ENCODE measurements at regions not wholly inside any gene's neighbourhood (a gene's known extent, or its start where the extent isn't known, plus 50 kb on each side); places are given as distances from the start of the nearest gene placed in this dataset.

- Histone ChIP-seq H3K79me2 (ENCODE audit: insufficient read depth) (no peaks in the 10 kb centered on the region), H3K4me3 (ENCODE audit: low read depth in 2 of 2, low read length in 1 of 2) (no peak overlapping the region), H4K20me1 (ENCODE audit: insufficient read depth) (no peaks in the 10 kb centered on the region), H3F3A (replicated peaks; ENCODE audit: insufficient read depth) (no peaks in the 10 kb centered on the region), H3K4me2 (no peak overlapping the region), H3K9ac (no peak overlapping the region), H3K36me3 (replicated peaks in 1 of 2; ENCODE audit: control insufficient read depth in 1 of 2, insufficient read depth in 2 of 2, low read length in 1 of 2) (no peaks in the 10 kb centered on the region), H3K4me1 (ENCODE audit: control insufficient read depth in 1 of 2, insufficient read depth in 2 of 2, low read depth in 1 of 2, low read length in 1 of 2) (no peaks in the 10 kb centered on the region), H3K9me3 (no peaks in the 10 kb centered on the region), H3K9me2 (no peaks in the 10 kb centered on the region), H2AFZ (ENCODE audit: low read depth) (no peak overlapping the region), H3K27ac (ENCODE audit: low read depth in 2 of 2, low read length in 1 of 2) (no peak overlapping the region), H3K27me3 (ENCODE audit: insufficient read depth) (no peaks in the 10 kb centered on the region)
- CTCF ChIA-PET = no interaction called here
- no peak for DNase-seq
- POLR2A ChIA-PET = no interaction called here
- TF ChIP-seq EP300 (IDR thresholded peaks at IDR 0.05; ENCODE audit: borderline replicate concordance in 1 of 2, low read depth in 1 of 2, low read length in 1 of 2) (no peak), FOSL2 (IDR thresholded peaks at IDR 0.05; ENCODE audit: borderline replicate concordance, low read depth) (no peak), RAD21 (IDR thresholded peaks at IDR 0.05; ENCODE audit: low read length) (no peak), SIN3A (IDR thresholded peaks at IDR 0.05; ENCODE audit: borderline replicate concordance, low read depth, low read length) (no peak), YY1 (IDR thresholded peaks at IDR 0.05; ENCODE audit: low read depth) (no peak), SMC3 (IDR thresholded peaks at IDR 0.05; ENCODE audit: low read depth, low read length) (no peak), POLR2AphosphoS5 (IDR thresholded peaks at IDR 0.05; ENCODE audit: low read depth, low read length) (no peak)
- 75% methylated on average over 8 of the region's 8 CpGs for WGBS (ENCODE audit: low lambda C conversion rate)
Observed at GRCh38 chr14:100965296-100965695, 61.8 kb upstream of the RTL1 start.

- Histone ChIP-seq H3K4me2 (no peak overlapping the region), H3K27ac (ENCODE audit: low read depth in 2 of 2, low read length in 1 of 2) (no peak overlapping the region), H4K20me1 (ENCODE audit: insufficient read depth) (no peaks in the 10 kb centered on the region), H3K27me3 (ENCODE audit: insufficient read depth) (no peaks in the 10 kb centered on the region), H3K9ac (no peak overlapping the region), H3K79me2 (ENCODE audit: insufficient read depth) (no peaks in the 10 kb centered on the region), H2AFZ (ENCODE audit: low read depth) (no peak overlapping the region), H3K9me3 (no peaks in the 10 kb centered on the region), H3K4me3 (ENCODE audit: low read depth in 2 of 2, low read length in 1 of 2) (no peak overlapping the region), H3K9me2 (no peaks in the 10 kb centered on the region), H3K36me3 (replicated peaks in 1 of 2; ENCODE audit: control insufficient read depth in 1 of 2, insufficient read depth in 2 of 2, low read length in 1 of 2) (no peaks in the 10 kb centered on the region), H3K4me1 (ENCODE audit: control insufficient read depth in 1 of 2, insufficient read depth in 2 of 2, low read depth in 1 of 2, low read length in 1 of 2) (no peaks in the 10 kb centered on the region), H3F3A (replicated peaks; ENCODE audit: insufficient read depth) (no peaks in the 10 kb centered on the region)
- 65% methylated on average over 3 of the region's 3 CpGs for WGBS (ENCODE audit: low lambda C conversion rate)
- ChIA-PET CTCF (no interaction called here), POLR2A (no interaction called here)
- no peak for DNase-seq
- TF ChIP-seq USF2 (IDR thresholded peaks at IDR 0.05; ENCODE audit: borderline replicate concordance, low read depth, low read length) (no peak), SIN3A (IDR thresholded peaks at IDR 0.05; ENCODE audit: borderline replicate concordance, low read depth, low read length) (no peak)
Observed at GRCh38 chr14:100967178-100967577, 63.7 kb upstream of the RTL1 start.

- Histone ChIP-seq H3K79me2 (ENCODE audit: insufficient read depth) (no peaks in the 10 kb centered on the region), H3K36me3 (replicated peaks in 1 of 2; ENCODE audit: control insufficient read depth in 1 of 2, insufficient read depth in 2 of 2, low read length in 1 of 2) (no peaks in the 10 kb centered on the region), H3K9me3 (no peaks in the 10 kb centered on the region), H3K27me3 (ENCODE audit: insufficient read depth) (no peaks in the 10 kb centered on the region), H4K20me1 (ENCODE audit: insufficient read depth) (no peaks in the 10 kb centered on the region), H2AFZ (ENCODE audit: low read depth) (no peak overlapping the region), H3K4me1 (ENCODE audit: control insufficient read depth in 1 of 2, insufficient read depth in 2 of 2, low read depth in 1 of 2, low read length in 1 of 2) (no peaks in the 10 kb centered on the region), H3F3A (replicated peaks; ENCODE audit: insufficient read depth) (no peaks in the 10 kb centered on the region), H3K27ac (ENCODE audit: low read depth in 2 of 2, low read length in 1 of 2) (no peak overlapping the region), H3K9me2 (no peaks in the 10 kb centered on the region), H3K9ac (no peak overlapping the region), H3K4me2 (no peak overlapping the region), H3K4me3 (ENCODE audit: low read depth in 2 of 2, low read length in 1 of 2) (no peak overlapping the region)
- POLR2A ChIA-PET = no interaction called here
- TF ChIP-seq RCOR1 (IDR thresholded peaks at IDR 0.05; ENCODE audit: low read length) (no peak), EP300 (IDR thresholded peaks at IDR 0.05; ENCODE audit: borderline replicate concordance in 1 of 2, low read depth in 1 of 2, low read length in 1 of 2) (no peak), EZH2phosphoT487 (IDR thresholded peaks at IDR 0.05; ENCODE audit: borderline replicate concordance, low read depth) (no peak), CTCF (IDR thresholded peaks at IDR 0.05) (no peak), GATA2 (CRISPR knock-in tag; IDR thresholded peaks at IDR 0.05) (no peak), FOXJ3 (CRISPR knock-in tag; IDR thresholded peaks at IDR 0.05) (no peak), SMC3 (IDR thresholded peaks at IDR 0.05; ENCODE audit: low read depth, low read length) (no peak), MXI1 (IDR thresholded peaks at IDR 0.05; ENCODE audit: low read depth, low read length) (no peak), FOXM1 (IDR thresholded peaks at IDR 0.05; ENCODE audit: low read depth) (no peak), YY1 (IDR thresholded peaks at IDR 0.05; ENCODE audit: low read depth) (no peak)
- CTCF ChIA-PET = no interaction called here
- DNase-seq = no peak
- 40% methylated on average over 2 of the region's 2 CpGs for whole genome bisulfite sequencing (ENCODE audit: low lambda C conversion rate)
Observed at GRCh38 chr14:100967930-100968329, 64.4 kb upstream of the RTL1 start.

All from SK-N-SH (cell line).